Neural progenitor cell (in vitro differentiated cells): ENCODE measurements at regions not wholly inside any gene's neighbourhood (a gene's known extent, or its start where the extent isn't known, plus 50 kb on each side); places are given as distances from the start of the nearest gene placed in this dataset.

ENCODE experiments used
- EZH2 ChIP-seq: fragments of 200-600 bp; sonication (generic); IDR thresholded peaks from 2 replicates; pipeline ENCODE4 v1.6.1; 2017; ENCODE audit warnings: antibody characterized with exemption, mild to moderate bottlenecking, moderate library complexity
- EZH2phosphoT487 ChIP-seq: fragments of 200-600 bp; sonication (generic); IDR thresholded peaks from 2 replicates; pipeline ENCODE4 v1.6.1; 2017; ENCODE audit warnings: antibody characterized with exemption
- TF ChIP-seq, protein P1 (sequence below): fragments of 200-600 bp; sonication (generic); IDR thresholded peaks from 2 replicates; pipeline ENCODE4 v1.5.1; 2017; ENCODE audit warnings: antibody characterized with exemption, mild to moderate bottlenecking

DNA sequence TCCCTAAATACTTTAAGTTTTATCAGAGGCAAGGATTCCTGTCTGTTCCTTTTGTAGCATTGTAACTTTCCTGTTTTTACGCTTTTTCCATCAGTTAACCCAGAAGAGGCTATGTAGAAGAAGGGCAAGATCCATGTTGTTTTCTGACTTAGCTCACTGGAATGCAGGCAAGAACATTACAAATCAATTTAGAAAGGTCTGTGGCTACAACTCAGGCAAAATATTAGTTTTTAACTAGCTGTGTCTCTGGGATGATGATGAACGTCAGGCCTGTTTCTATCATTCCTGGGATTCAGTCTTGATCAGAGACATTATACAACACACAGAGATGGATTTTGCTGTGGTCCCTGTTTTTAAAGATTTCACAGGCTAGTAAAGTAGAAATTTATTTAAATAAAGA is 813.0 kb upstream of the POU3F4 start:
- TF ChIP-seq, protein P1, sequence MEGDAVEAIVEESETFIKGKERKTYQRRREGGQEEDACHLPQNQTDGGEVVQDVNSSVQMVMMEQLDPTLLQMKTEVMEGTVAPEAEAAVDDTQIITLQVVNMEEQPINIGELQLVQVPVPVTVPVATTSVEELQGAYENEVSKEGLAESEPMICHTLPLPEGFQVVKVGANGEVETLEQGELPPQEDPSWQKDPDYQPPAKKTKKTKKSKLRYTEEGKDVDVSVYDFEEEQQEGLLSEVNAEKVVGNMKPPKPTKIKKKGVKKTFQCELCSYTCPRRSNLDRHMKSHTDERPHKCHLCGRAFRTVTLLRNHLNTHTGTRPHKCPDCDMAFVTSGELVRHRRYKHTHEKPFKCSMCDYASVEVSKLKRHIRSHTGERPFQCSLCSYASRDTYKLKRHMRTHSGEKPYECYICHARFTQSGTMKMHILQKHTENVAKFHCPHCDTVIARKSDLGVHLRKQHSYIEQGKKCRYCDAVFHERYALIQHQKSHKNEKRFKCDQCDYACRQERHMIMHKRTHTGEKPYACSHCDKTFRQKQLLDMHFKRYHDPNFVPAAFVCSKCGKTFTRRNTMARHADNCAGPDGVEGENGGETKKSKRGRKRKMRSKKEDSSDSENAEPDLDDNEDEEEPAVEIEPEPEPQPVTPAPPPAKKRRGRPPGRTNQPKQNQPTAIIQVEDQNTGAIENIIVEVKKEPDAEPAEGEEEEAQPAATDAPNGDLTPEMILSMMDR = no peak
- TF ChIP-seq EZH2phosphoT487 = no peak
- no peak for TF ChIP-seq EZH2
